AG04450 (cell line): ENCODE measurements at regions not wholly inside any gene's neighbourhood (a gene's known extent, or its start where the extent isn't known, plus 50 kb on each side); places are given as distances from the start of the nearest gene placed in this dataset.

Experiments
- CTCF ChIA-PET: fragments of 300-600, 350-600 bp; formaldehyde crosslinking; extraction: SDS; loops from one replicate; lab custom pipeline; 2022; ENCODE audit warnings: antibody characterized with exemption, inconsistent platforms; lab: Charles Lee
- POLR2A ChIA-PET: fragments of 350-600 bp; formaldehyde crosslinking; extraction: SDS; loops from one replicate; lab custom pipeline; 2021; ENCODE audit warnings: antibody characterized with exemption, inconsistent platforms; lab: Yijun Ruan, JAX
- DNase-seq: peaks from one replicate; pipeline ENCODE4 v3.0.0-alpha.2; 2011; ENCODE audit warnings: low read depth, low spot score
- H3K27ac ChIP-seq: one replicate; pipeline ENCODE4 v1.5.1; 2012; ENCODE audit warnings: low read depth, low read length, control low read depth
- H3K27me3 ChIP-seq: one replicate; pipeline ENCODE4 v1.6.0; 2012; ENCODE audit warnings: low read length; ENCODE audit not compliant: control insufficient read depth, insufficient read depth
- H3K4me3 ChIP-seq: 2 replicates; pipeline ENCODE4 v1.5.1; 2011; ENCODE audit warnings: mild to moderate bottlenecking, low read depth, low read length, control low read depth
- H3K9me3 ChIP-seq: 2 replicates; pipeline ENCODE4 v1.5.1; 2012; ENCODE audit warnings: low read length; ENCODE audit not compliant: control insufficient read depth, insufficient read depth
- TF ChIP-seq, protein P1 (sequence below): IDR thresholded peaks from 2 replicates; pipeline ENCODE4 v1.5.1; 2011; ENCODE audit warnings: low read depth, low read length, control low read depth, inconsistent platforms

DNA sequence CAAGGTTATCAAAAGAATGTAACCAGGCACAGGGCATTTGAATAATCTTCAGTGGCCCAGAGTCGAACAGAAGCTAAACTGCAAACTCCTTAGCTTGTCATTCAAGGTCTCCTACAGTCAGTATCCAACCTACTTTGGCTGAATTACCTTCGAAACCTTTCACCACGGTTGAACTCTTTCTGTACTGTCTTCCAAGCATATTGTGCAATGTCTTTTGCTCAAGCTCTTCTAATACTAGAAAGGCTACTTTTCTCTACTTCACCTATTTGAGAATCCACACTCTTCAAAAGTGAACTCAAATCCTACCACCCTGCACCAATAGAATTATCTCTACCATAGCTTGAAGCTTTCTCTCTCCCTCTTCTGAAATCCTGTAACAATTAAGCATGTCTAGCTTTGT lies 142.9 kb downstream of the NR4A2 start:
- DNase-seq: no peak
- CTCF ChIA-PET: no interaction called here
- no peaks in the 10 kb centered on the region for H3K27me3 ChIP-seq
- H3K4me3 ChIP-seq: no peak overlapping the region
- no peaks in the 10 kb centered on the region for H3K9me3 ChIP-seq
- TF ChIP-seq, protein P1, sequence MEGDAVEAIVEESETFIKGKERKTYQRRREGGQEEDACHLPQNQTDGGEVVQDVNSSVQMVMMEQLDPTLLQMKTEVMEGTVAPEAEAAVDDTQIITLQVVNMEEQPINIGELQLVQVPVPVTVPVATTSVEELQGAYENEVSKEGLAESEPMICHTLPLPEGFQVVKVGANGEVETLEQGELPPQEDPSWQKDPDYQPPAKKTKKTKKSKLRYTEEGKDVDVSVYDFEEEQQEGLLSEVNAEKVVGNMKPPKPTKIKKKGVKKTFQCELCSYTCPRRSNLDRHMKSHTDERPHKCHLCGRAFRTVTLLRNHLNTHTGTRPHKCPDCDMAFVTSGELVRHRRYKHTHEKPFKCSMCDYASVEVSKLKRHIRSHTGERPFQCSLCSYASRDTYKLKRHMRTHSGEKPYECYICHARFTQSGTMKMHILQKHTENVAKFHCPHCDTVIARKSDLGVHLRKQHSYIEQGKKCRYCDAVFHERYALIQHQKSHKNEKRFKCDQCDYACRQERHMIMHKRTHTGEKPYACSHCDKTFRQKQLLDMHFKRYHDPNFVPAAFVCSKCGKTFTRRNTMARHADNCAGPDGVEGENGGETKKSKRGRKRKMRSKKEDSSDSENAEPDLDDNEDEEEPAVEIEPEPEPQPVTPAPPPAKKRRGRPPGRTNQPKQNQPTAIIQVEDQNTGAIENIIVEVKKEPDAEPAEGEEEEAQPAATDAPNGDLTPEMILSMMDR: no peak
- no peak overlapping the region for H3K27ac ChIP-seq
- POLR2A ChIA-PET: no interaction called here

GRCh38 chr2:156189143-156189542 lies 143.4 kb downstream of the NR4A2 start:
- no peaks in the 10 kb centered on the region for H3K9me3 ChIP-seq
- ChIA-PET POLR2A (no interaction called here), CTCF (no interaction called here)
- no peak overlapping the region for H3K27ac ChIP-seq
- DNase-seq: no peak
- no peaks in the 10 kb centered on the region for H3K27me3 ChIP-seq
- TF ChIP-seq, protein P1: no peak
- H3K4me3 ChIP-seq: no peak overlapping the region

GRCh38 chr2:156182132-156182531 lies 150.4 kb downstream of the NR4A2 start:
- Histone ChIP-seq H3K27ac (no peak overlapping the region), H3K27me3 (no peaks in the 10 kb centered on the region), H3K9me3 (no peaks in the 10 kb centered on the region), H3K4me3 (no peak overlapping the region)
- CTCF ChIA-PET: no interaction called here
- TF ChIP-seq, protein P1: no peak
- POLR2A ChIA-PET: no interaction called here
- DNase-seq: no peak

DNA sequence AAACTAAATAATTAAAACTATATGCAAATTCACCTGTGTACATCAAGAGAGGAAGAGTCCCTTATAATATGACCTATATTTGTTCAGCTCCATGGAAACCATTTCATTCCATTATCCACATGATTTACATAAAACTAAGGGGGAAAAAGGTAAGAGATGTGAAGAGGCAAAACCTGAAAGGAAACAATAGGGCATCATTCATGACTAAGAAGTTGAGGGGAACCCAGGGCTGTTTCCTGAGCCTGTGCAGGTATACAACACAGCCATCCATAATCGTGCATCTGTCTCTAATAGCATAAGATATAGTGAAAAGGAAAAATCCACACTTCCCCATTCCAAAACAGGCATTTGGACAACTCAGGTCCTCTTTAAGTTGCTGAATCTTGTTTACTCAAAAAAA lies 151.3 kb downstream of the NR4A2 start:
- no peaks in the 10 kb centered on the region for H3K27me3 ChIP-seq
- CTCF ChIA-PET: no interaction called here
- no peaks in the 10 kb centered on the region for H3K9me3 ChIP-seq
- POLR2A ChIA-PET: no interaction called here
- no peak overlapping the region for H3K4me3 ChIP-seq
- no peak overlapping the region for H3K27ac ChIP-seq
- TF ChIP-seq, protein P1: no peak
- no peak for DNase-seq

DNA sequence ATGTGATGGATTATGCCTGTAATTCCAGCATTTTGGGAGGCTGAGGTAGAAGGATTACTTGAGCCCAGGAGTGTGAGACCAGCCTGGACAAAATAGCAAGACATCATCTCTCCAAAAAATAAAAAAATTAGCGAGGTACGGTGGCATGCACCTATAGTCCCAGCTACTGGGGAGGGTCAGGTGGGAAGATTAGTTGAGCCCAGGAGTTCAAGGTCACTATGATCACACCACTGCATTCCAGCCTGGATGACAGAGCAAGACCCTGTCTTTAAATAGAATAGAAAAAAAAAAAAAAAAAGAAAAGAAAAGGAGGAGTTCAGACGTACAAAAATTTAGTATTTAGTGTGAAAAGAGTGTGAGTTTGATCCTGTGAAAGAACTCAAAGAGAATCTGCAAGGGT lies 154.9 kb downstream of the NR4A2 start:
- H3K9me3 ChIP-seq: peaks cover under 1% of the 10 kb centered on the region; the same call in 1 of the 2 replicates
- no peak overlapping the region for H3K4me3 ChIP-seq
- POLR2A ChIA-PET: no interaction called here
- CTCF ChIA-PET: no interaction called here
- TF ChIP-seq, protein P1: no peak
- H3K27me3 ChIP-seq: no peaks in the 10 kb centered on the region
- DNase-seq: no peak
- H3K27ac ChIP-seq: no peak overlapping the region
